ENCODE measurements at regions not wholly inside any gene's neighbourhood (a gene's known extent, or its start where the extent isn't known, plus 50 kb on each side); places are given as distances from the start of the nearest gene placed in this dataset.
"Not testable (repeated sequence)": the region's sequence is repeated elsewhere in the genome, so short reads cannot be mapped to it uniquely, and the experiment has no call there.

- DNase-seq, result no peak
These were observed 1521.6 kb upstream of the SLC39A10 start for GRCh38 chr2:194135463-194135862.

GRCh38 chr2:194128810-194129209, 1528.2 kb upstream of the SLC39A10 start:
- no peak for DNase-seq

DNA sequence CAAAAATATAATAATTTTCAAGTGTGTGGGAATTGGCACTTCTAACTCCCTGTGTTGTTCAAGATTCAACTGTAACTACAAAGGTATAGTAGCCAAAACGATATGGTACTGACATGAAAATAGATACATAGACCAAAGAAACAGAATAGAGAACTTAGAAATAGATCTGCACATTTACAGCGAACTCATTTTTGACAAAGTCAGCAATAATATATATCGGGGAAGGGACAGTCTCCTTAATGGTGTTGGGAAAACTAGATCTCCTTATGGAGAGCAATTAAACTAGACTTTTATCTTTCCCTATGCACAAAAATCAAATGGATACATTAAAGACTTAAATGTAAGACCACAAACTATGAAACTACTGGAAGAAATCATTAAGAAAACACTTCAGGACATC, 1530.6 kb upstream of the SLC39A10 start:
- no peak for DNase-seq

DNA sequence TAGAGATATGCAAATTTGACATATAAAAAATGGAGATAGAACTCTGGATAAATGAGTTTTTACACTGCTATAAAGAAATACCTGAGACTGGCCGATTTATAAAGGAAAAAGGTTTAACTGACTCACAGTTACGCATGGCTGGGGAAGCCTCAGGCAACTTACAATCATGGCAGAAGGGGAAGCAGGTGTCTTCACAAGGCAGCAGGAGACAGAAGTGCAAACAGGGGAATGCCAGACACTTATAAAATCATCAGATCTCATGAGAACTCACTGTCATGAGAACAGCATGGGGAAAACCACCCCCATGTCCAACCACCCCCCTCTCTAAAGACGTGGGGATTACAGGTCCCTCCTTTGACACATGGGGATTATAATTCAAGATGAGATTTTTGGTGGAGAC, 1540.2 kb upstream of the SLC39A10 start:
- DNase-seq, result no peak

DNA sequence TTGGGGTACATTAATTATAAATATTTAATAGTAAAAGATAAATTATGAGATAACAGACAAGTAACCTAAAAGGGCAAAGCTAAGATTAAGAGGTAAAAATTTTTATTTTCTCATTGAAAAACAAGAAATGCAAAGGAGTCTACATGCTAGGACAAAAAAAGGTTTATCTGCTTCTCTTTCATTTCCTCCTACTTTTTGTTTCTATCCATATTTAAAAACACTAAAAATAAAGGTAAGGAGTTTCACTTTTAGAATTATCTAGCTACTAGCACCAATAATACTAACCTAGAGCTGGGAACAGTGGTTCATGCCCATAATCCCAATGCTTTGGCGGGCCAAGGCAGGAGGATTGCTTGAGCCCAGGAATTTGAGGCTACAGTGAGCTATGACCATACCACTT, 1551.7 kb upstream of the SLC39A10 start:
- DNase-seq, result no peak

DNA sequence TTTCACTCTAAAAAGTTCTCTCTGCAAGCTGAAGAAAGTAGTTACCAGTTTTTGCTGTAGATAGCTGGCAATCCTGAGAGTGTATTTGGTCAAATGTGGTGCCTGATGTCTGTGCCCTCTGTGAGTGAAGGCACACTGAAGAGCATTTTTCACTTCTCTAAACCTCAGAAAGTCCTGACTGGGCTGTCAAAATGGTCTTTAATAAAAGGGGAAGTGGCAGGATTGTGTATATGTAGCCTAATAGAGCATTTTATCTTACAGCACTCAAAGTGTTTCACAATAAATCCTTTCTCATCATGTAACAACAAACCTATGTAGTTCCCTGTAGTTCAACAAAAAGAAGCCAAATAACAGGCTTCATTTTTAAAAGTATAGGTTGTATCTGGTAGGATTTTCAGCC, 1552.3 kb upstream of the SLC39A10 start:
- no peak for DNase-seq

GRCh38 chr2:194103941-194104659, 1552.9 kb upstream of the SLC39A10 start:
- DNase-seq, result no peak

- DNase-seq, result no peak
These were observed 1554.5 kb upstream of the SLC39A10 start for GRCh38 chr2:194102546-194102945.

- DNase-seq, result no peak
These were observed 1556.8 kb upstream of the SLC39A10 start for GRCh38 chr2:194100201-194100600.

- DNase-seq, result no peak
These were observed 1560.6 kb upstream of the SLC39A10 start for GRCh38 chr2:194096402-194096801.

DNA sequence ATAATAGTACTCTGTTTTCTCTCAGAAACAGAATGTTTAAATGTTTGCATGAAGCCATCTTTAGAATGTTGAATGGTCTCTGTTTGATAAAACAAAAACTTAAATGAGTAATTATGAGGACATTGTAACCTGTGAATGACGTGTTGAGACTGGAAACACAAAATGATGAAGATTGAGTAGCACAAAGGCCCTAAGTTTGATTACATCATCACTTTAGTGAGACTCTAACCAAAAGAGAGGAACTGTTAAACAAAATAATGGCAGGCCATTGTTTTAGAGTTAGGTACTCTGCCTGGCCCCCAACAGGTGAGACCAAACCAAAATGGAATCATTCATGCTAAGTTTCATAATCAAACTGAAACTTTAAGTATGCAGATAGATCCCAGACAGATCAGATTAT, 1561.7 kb upstream of the SLC39A10 start:
- no peak for DNase-seq

DNA sequence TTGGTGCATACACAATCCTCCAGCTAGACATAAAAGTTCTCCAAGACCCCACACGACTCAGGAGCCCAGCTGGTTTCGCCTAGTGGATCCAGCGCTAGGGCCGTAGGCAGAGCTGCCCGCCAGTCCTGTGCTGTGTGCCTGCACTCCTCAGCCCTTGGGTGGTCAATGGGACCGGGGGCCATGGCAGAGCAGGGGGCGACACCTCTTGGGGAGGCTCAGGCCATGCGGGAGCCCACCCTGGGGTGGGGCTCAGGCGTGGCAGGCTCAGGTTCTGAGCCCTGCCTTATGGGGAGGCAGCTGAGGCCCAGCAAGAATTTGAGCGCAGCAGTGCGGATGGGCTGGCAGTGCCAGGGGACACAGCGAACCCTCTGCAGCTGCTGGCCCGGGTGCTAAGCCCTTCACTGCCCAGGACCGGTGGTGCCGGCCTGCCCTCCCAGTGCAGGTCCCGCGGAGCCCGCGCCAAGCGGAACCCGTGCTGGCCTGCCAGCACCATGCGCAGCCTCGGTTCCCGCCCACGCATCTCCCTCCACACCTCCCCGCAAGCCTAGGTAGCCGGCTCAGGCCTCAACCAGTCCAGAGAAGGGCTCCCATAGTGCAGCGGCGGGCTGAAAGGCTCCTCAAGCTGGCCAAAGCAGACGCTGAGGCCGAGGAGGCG, 1566.6 kb upstream of the SLC39A10 start:
- no peak for DNase-seq

DNA sequence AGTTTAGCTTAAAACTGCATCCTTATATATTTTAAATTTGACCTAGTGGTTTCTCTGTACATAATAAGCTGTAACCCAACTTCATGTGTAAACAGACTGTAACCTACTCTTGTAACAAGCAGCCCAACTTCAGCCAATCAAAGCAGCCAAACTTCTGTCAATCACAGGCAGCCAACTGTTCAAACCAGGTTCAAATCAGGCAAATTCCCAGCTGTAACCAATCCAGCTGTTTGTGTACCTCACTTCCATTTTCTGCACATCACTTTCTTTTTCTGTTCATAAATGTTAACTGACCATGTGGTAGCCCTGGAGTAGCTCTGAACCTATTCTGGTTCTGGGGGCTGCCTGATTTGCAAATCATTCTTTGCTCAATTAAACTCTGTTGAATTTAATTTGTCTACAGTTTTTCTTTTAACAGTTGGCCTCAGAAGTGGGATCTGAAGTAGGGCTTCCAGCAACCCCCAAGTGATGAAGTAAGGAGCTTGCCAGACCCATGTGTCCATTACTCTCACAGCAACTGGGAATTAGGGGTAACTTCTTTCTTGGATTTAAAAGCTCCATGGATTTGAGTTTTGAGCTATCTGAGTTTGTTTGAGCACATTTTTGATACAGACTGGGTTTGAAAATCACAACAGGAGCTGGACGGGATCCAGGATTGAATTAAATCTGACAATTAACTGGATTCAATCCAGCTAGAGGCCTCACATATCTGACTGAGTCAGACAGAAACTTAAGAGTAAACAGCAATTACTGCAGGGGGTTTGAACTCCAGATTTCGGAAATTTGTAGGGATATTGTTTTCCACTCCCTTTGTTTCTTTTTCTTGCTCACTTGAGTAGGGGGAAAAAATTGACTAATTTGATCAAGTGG, 1569.7 kb upstream of the SLC39A10 start:
- DNase-seq, result no peak

GRCh38 chr2:194086129-194086528, 1570.9 kb upstream of the SLC39A10 start:
- DNase-seq, result no peak

DNA sequence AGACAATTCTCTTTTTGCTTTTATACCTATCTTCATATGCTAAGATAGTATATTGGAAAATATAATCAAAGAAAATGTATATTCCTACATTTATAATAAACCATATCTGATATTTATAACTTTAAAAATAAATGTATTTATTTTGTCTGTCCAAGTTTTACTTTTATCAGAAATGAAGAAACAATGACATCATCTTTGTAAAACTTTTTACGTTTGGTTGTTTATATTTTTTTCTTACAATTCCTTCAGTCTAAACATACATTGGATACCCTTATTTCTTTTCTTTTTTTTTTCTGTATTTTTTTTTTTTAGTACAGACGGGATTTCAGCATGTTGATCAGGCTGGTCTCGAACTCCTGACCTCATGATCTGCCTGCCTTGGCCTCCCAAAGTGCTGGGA, 1577.0 kb upstream of the SLC39A10 start:
- DNase-seq, result no peak

- DNase-seq, result no peak
These were observed 1579.7 kb upstream of the SLC39A10 start for GRCh38 chr2:194077366-194077765.

DNA sequence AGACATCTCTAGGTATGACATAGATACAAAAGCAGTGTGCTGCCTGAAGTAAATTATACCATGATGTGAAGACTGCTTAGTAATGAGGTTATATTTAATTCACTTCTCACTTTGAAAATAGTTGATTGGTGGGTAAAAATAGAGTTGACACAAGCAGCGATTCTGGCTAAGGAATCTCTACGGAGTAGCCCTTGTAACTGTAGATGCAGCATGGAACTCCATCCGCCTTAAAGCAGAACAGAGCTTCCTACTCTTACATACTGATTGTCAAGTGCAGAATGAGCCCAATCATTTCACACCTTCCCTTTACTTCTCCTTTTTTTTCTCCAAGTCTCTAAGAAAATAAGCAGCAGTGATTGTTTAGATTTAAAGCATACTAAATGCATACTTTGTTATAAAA, 1594.6 kb upstream of the SLC39A10 start:
- no peak for DNase-seq

DNA sequence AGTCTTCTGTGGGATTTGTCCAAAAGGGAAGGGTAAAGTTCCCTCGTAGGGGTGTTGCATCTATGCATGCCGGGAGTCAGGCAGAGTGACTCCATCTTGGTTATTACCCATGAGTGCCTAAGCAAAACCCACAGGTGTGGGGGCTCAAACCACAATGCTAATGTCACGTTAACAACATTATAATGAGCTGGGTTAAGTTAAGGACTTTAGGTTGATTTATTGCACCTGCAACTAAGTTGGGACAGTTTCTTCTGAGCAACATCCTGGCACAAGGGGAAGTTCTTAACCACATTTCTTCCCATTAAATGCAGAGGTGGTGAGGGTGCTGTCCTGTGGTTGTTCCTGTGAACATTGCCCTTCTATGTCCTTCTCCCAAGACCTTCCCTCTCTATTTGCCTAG, 1596.8 kb upstream of the SLC39A10 start:
- no peak for DNase-seq

DNA sequence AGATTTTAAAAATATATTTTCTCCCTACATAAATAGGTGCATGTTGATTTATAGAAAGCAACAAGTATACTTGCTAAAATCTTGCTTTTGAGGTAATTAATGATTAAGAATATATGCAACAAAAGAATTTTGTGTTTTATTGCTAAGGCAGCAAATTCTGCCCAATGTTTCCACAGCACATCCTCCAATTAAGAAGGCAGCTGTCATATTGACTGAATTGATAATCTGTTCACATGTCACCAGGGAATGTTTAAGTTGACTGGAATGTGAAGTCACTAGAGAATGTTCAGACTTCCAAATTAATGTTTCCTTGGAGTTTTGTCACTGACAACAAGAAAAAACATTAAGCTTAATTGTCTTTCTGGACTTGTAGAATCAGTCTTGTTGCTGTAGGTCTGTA, 1602.7 kb upstream of the SLC39A10 start:
- no peak for DNase-seq

GRCh38 chr2:194044321-194044720, 1612.7 kb upstream of the SLC39A10 start:
- no peak for DNase-seq

GRCh38 chr2:194021130-194021529, 1635.9 kb upstream of the SLC39A10 start:
- not testable (repeated sequence) for DNase-seq

- DNase-seq, result no peak
These were observed 1636.9 kb upstream of the SLC39A10 start for GRCh38 chr2:194020155-194020554.

DNA sequence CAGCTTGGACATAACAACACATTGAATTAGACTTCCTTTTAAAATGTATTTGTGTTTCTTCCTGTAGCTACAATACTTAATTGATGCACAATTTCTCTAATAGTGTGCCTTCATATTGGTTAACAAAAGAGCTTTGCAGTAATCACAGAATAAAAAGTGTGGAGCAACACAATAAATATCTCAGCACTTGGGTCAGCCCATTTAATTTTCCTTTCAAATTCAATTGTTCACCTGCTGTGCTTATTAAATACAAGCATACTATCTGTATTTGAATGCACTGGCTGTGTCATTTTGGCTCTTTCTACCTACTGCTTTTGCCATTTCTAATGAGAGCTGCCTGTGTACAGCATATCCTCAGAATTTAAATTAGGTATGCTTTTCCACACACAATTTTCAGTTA, 1641.3 kb upstream of the SLC39A10 start:
- no peak for DNase-seq

- DNase-seq, result no peak
These were observed 1642.4 kb upstream of the SLC39A10 start for GRCh38 chr2:194014639-194015038.

Measured in stimulated activated CD8-positive, alpha-beta memory T cell treated with anti-CD3 and anti-CD28 coated beads, Interleukin-4, amount 100 ng/mL, for 48 hours (primary cell).